DMS153 treated with DMSO at 0.1 percent for 48 hours (cell line): ENCODE measurements at regions not wholly inside any gene's neighbourhood (a gene's known extent, or its start where the extent isn't known, plus 50 kb on each side); places are given as distances from the start of the nearest gene placed in this dataset.
"Not testable (repeated sequence)": the region's sequence is repeated elsewhere in the genome, so short reads cannot be mapped to it uniquely, and the experiment has no call there.

Experiments used
- DNase-seq: peaks from one replicate; lab custom pipeline; 2025; ENCODE audit not compliant: unreplicated experiment; lab: John Stamatoyannopoulos, UW

- DNase-seq, result no peak
These were observed 649.0 kb downstream of the CPS1 start for GRCh38 chr2:211205358-211205757.

GRCh38 chr2:211205836-211206235 is 649.4 kb downstream of the CPS1 start:
- no peak for DNase-seq

GRCh38 chr2:211216221-211216620 is 659.8 kb downstream of the CPS1 start:
- DNase-seq, result no peak

GRCh38 chr2:211219548-211219947 is 663.1 kb downstream of the CPS1 start:
- not testable (repeated sequence) for DNase-seq

DNA sequence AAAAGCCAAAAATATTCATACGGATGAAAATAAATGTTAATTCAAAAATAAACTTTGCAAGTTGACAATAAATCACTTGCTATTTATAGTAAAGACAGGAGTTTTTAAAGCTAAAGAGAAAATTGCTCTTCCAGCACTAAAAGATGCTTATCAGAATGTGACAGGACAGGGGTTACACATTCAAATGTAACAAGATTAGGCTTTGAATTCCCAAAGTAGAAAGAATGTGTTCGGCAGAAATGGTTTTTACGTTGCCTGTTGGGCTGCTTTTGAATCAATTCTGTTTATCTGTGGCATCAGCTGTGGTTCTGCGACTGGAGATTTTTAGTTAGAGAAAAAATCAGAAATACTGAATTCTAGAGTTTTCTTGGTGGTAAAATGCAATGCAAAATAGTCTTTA is 669.4 kb downstream of the CPS1 start:
- DNase-seq, result no peak

- no peak for DNase-seq
These were observed 672.2 kb downstream of the CPS1 start for GRCh38 chr2:211228559-211228958.

DNA sequence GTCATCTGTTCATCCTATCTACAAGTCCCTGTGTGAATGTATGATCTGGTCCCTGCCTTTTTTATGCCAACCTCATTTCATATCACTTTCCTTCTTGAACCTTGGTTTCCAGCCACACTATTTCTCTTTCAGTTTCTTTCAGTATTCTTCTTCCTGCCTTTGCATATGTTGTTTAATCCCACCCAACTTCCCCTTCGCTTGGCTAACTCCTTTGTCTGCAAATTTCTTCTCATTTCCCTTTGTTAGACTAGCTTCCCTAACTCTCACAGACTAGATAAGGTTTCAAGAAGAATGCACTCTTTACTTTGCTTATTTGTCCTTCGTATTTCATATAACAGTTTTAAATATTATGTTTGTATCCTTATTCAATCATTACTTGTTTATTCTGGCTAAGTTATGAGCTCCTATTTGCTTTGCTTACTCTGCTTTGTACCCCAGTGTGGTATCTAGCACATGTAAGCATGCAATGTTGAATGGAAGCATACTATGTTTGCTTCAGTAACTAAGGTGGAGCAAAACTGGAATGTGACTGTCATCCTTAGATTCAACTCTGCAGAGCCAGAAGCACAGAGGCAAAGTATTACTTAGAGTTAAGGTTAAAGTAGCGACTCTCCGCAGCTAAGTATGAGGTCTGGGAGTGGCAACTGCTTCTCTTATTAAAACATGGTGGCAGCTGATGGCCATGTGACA is 681.3 kb downstream of the CPS1 start:
- no peak for DNase-seq

- DNase-seq, result no peak
These were observed 685.5 kb downstream of the CPS1 start for GRCh38 chr2:211241891-211242290.

DNA sequence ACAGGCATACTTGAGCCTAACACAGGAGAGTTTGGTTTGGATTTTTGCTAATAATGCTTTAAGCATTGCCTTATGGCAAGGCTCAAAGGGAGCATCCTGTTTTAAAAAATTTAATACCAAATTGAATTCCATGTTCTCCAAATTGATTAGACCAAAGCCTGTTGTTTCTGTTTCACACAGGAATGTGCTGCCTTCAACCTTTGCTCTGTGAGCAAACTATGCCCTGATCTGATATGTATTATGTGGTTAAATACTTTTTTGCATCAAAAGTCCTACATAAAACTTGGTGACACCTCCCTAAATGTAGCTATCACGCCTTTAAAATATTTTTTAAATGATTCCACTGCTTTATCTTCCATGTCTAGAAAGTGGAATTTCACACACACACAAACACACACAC is 691.4 kb downstream of the CPS1 start:
- no peak for DNase-seq

- DNase-seq, result no peak
These were observed 692.4 kb downstream of the CPS1 start for GRCh38 chr2:211248841-211249240.

DNA sequence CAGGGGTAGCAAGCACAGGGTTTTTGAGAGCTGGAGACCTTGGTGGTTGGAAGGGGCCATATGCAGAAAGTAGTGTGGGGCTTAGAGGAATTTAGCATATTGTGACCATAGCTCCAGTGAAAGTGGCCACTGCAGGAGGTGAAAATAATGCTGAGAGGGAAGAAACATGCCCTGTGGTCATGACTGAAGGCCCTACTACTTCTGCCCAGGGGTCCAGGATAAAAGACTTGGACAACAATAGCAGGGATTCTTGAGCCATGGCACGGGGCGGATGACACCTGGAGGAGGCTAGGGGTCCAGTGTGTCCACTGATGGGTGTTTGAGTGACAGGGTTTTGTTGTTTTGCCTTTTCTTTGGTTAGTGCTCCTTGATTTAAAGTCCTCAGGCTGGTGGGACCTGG is 694.6 kb downstream of the CPS1 start:
- no peak for DNase-seq

DNA sequence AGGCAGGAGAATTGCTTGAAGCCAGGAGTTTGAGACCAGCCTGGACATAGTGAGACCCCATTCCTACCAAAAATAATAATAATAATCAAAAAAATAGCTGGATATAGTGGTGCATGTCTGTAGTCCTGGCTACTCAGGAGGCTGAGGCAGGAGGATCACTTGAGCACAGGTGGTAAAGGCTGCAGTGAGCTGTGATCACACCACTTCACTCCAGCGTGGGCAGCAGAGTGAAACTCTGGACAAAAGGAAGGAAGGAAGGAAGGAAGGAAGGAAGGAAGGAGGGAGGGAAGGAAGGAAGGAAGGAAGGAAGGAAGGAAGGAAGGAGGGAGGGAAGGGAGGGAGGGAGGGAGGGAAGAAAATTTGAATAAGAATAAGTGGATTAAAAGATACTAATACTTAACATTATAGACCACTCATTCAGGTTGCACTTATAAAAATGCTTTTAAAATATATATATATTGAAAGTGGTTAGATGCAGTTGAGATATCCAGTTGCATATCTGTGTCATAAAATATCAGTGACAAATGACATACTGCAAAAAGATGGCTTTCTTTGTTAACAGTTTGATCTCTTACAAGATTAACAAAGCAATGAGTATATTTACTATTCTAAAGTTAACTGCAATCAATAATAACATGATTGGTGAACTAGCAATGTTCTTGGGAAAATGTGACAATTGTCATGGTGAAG is 702.4 kb downstream of the CPS1 start:
- DNase-seq, result no peak

GRCh38 chr2:211259831-211260476 is 703.6 kb downstream of the CPS1 start:
- no peak for DNase-seq

DNA sequence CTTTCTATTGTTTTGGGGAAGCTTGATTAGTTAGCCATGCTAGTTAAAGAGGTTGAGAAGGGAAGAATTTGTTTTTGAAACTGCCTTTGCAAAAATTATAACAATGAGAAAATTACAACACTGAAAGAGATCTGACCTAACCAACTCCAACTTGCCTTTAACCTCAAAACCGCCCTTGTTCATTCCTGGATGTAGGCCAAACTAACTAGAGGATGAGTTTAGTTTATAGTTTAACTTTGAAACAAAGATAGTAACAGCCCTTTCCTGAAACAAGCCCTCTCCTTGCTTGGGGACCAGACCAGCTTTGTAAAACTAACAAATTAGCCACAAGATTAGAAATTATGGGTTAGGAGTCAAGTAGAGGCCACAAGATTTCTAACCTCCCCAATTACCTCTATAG is 713.9 kb downstream of the CPS1 start:
- no peak for DNase-seq

DNA sequence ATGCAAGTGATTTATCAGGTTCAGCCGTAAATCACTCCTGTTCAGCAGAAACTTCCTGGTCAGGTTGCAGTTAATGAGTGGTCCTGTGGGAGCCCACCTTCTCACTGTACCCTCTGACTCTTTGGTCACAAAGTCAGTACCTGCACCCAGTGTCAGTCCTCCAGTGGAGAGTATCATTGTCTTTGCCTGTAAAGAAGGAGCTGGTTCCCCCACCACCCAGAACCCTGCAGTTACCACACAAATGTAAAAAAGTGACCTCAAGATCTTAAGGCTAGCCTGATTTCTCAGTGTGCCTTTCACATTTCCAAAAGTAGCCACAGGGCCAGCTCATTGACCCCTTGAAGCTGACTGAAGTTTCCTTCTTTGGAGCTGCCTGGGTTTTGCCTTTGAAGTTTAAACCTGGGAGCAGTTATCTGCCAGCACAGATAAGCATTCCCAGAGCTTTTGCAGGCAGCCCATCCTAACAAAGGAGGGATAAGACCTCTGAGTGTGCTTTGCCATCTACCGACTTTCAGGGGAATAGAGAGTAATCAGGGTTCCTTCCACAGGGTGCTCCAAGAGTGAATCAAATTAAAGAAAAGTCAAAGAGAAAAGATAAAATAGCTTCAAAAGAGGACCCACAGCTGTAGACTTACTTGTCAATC is 725.2 kb downstream of the CPS1 start:
- no peak for DNase-seq

- DNase-seq, result no peak
These were observed 746.3 kb downstream of the CPS1 start for GRCh38 chr2:211302676-211303075.

DNA sequence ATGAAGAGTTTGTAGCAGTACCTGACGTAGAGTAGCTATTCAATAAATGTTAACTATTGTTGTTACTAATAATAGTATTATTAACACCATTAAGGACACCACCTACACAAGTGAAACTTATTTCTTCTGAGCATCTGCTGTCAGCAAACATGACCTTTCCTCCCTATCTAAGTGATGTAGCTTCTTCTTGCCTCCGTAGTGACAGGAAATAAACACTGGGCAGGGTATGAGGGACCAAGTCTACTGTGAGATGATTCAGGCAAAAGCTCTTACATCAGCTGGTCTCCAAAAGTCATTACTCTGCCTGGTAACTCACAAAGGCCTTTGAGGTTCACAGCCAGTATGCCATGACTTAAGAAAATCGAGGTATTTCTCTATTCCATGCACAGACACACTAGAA is 750.5 kb downstream of the CPS1 start:
- DNase-seq, result no peak
